A673 (cell line): ENCODE measurements at regions not wholly inside any gene's neighbourhood (a gene's known extent, or its start where the extent isn't known, plus 50 kb on each side); places are given as distances from the start of the nearest gene placed in this dataset.

ENCODE experiments used
- BruUV-seq: library from RNA; stranded (reverse); fragments of 400-500 nt; replicated peaks from 2 replicates; lab custom pipeline; 2021; lab: Mats Ljungman, UMichigan
- CTCF ChIA-PET: fragments of 300-600 bp; sonication (Branson Sonifier 250); formaldehyde crosslinking; loops from one replicate; lab custom pipeline; 2022; ENCODE audit warnings: antibody characterized with exemption; lab: Charles Lee
- POLR2A ChIA-PET: fragments of 300-600 bp; sonication (Branson Sonifier 250); formaldehyde crosslinking; loops from one replicate; lab custom pipeline; 2022; ENCODE audit warnings: antibody characterized with exemption; ENCODE audit not compliant: low non-redundant PET; lab: Charles Lee
- DNase-seq: peaks from one replicate; pipeline ENCODE4 v3.0.0-alpha.2; 2015; ENCODE audit warnings: low spot score
- H3K27ac ChIP-seq: fragments of 200-600 bp; sonication (generic); 2 replicates; pipeline ENCODE4 v1.5.1; 2016; ENCODE audit warnings: mixed run types, low read depth, mild to moderate bottlenecking, mixed read lengths, antibody characterized with exemption, low read length; ENCODE audit not compliant: poor library complexity, severe bottlenecking
- H3K27me3 ChIP-seq: fragments of 200-600 bp; sonication (generic); replicated peaks from 2 replicates; pipeline ENCODE4 v1.6.1; 2017; ENCODE audit warnings: mixed run types, low read depth, mild to moderate bottlenecking, mixed read lengths, antibody characterized with exemption, low read length; ENCODE audit not compliant: insufficient read depth, poor library complexity
- H3K36me3 ChIP-seq: fragments of 200-600 bp; sonication (generic); 2 replicates; pipeline ENCODE4 v1.6.1; 2016; ENCODE audit warnings: mixed run types, mild to moderate bottlenecking, mixed read lengths, antibody characterized with exemption, low read length; ENCODE audit not compliant: insufficient read depth, poor library complexity, severe bottlenecking
- H3K4me1 ChIP-seq: fragments of 200-600 bp; sonication (generic); 2 replicates; pipeline ENCODE4 v1.6.1; 2017; ENCODE audit warnings: mixed run types, mild to moderate bottlenecking, mixed read lengths, antibody characterized with exemption, low read length; ENCODE audit not compliant: insufficient read depth, poor library complexity, severe bottlenecking
- H3K4me3 ChIP-seq: fragments of 200-600 bp; sonication (generic); 2 replicates; pipeline ENCODE4 v1.5.1; 2016; ENCODE audit warnings: low read depth, mixed run types, mild to moderate bottlenecking, mixed read lengths, low read length; ENCODE audit not compliant: poor library complexity, severe bottlenecking
- H3K9me3 ChIP-seq: fragments of 200-600 bp; sonication (generic); 2 replicates; pipeline ENCODE4 v1.6.1; 2016; ENCODE audit warnings: mixed run types, low read depth, mild to moderate bottlenecking, mixed read lengths, antibody characterized with exemption, low read length; ENCODE audit not compliant: poor library complexity, severe bottlenecking
- CTCF ChIP-seq: fragments of 300-800, 200-600 bp; sonication (generic); conservative IDR thresholded peaks from 2 replicates; pipeline ENCODE4 v1.5.1; 2017; ENCODE audit warnings: low read depth, mild to moderate bottlenecking, antibody characterized with exemption, low read length, moderate library complexity, mixed read lengths
- EZH2 ChIP-seq: fragments of 200-600 bp; sonication (generic); IDR thresholded peaks from 2 replicates; pipeline ENCODE4 v1.6.1; 2017; ENCODE audit warnings: borderline replicate concordance, low read depth, mild to moderate bottlenecking, mixed read lengths, antibody characterized with exemption, low read length; ENCODE audit not compliant: poor library complexity, severe bottlenecking
- intact Hi-C: fragments of 100-400 bp; cut with micrococcal nuclease; formaldehyde crosslinking; loops from one replicate; pipeline ENCODE4 v1.10.0; 2022; ENCODE audit not compliant: unreplicated experiment

- no peaks in the 10 kb centered on the region for H3K4me1 ChIP-seq
- POLR2A ChIA-PET: no interaction called here
- intact Hi-C loops: no loop called here
- BruUV-seq: no TSS peak
- H3K27me3 ChIP-seq: no peaks in the 10 kb centered on the region
- CTCF ChIA-PET: no interaction called here
- no peaks in the 10 kb centered on the region for H3K36me3 ChIP-seq
- H3K4me3 ChIP-seq: no peak overlapping the region
- TF ChIP-seq EZH2: no peak
- no peak for TF ChIP-seq CTCF
- H3K27ac ChIP-seq: no peak overlapping the region
- no peak for DNase-seq
- H3K9me3 ChIP-seq: no peaks in the 10 kb centered on the region
These were observed 173.1 kb upstream of the LPP start for GRCh38 chr3:187980861-187981260.

DNA sequence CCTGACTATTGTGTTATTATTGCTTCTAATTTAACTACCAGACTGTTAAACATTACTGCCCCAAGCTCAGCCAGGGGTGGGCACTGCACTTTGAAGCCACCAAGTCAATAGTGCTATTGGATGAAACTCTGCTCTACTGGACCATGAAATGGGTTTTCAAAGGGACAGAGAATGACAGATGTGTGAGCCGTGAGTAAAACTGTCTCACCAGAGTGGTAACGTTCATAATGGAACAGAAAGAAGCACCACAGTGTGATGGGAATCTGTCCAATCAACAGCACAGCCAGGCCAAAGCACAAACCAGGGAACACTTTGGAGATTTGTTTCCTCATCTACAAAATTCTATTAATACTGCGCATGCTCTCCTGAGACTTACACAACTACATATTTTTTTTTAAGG, 171.8 kb upstream of the LPP start:
- H3K27me3 ChIP-seq: no peaks in the 10 kb centered on the region
- ChIA-PET POLR2A (no interaction called here), CTCF (no interaction called here)
- no peak overlapping the region for H3K4me3 ChIP-seq
- H3K4me1 ChIP-seq: no peaks in the 10 kb centered on the region
- no peaks in the 10 kb centered on the region for H3K9me3 ChIP-seq
- intact Hi-C loops: no loop called here
- H3K27ac ChIP-seq: no peak overlapping the region
- BruUV-seq: no TSS peak
- no peaks in the 10 kb centered on the region for H3K36me3 ChIP-seq
- TF ChIP-seq CTCF: no peak
- TF ChIP-seq EZH2: no peak
- DNase-seq: no peak

DNA sequence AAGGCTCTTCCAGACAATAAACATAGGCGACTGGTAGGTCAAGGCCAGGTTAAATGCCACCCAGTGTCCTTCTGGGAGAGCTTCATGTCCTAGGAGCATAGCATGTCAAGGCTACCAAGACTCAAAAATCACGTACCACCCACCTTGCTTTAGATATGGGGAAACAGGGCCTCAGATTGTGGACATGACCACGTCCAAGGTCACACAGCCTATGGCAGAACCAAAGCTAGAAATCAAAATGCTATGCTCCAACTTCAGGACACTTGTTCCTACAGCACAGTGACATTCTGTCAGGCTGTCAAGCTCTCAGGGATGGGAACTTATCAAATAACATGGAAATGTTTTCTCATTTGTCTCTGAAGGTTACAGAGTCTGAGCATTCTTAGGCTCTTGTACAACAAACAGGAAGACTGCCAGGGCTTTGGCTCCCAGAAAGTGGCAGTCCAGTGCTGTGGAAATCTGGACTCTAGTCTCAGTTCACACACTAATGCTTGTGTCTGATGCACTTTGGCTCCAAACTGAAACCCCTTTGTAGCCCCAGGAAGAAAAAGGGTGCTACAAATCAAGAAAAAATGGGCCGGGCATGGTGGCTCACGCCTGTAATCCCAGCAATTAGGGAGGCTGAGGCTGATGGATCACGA, 170.4 kb upstream of the LPP start:
- DNase-seq: no peak
- Histone ChIP-seq H3K36me3 (no peaks in the 10 kb centered on the region), H3K4me1 (no peaks in the 10 kb centered on the region), H3K9me3 (no peaks in the 10 kb centered on the region), H3K27me3 (no peaks in the 10 kb centered on the region), H3K27ac (no peak overlapping the region), H3K4me3 (no peak overlapping the region)
- no TSS peak for BruUV-seq
- ChIA-PET POLR2A (no interaction called here), CTCF (no interaction called here)
- TF ChIP-seq CTCF: no peak
- TF ChIP-seq EZH2: no peak
- intact Hi-C loops: no loop called here
